Cardiac septum (tissue), 1 donor: ENCODE measurements at regions not wholly inside any gene's neighbourhood (a gene's known extent, or its start where the extent isn't known, plus 50 kb on each side); places are given as distances from the start of the nearest gene placed in this dataset.
A peak's percentile ranks its signal among the peaks of the same experiment; 100 is the strongest.

ENCODE experiments used
- DNase-seq: peaks from one replicate; pipeline ENCODE4 v3.0.0-alpha.2; 2020; ENCODE audit warnings: low spot score
- intact Hi-C: fragments of 100-400 bp; cut with DNase I; formaldehyde crosslinking; loops from one replicate; pipeline ENCODE4 v1.14.0; 2022
- donor health status: DM: no; HTN: no; CAD: no.

DNA sequence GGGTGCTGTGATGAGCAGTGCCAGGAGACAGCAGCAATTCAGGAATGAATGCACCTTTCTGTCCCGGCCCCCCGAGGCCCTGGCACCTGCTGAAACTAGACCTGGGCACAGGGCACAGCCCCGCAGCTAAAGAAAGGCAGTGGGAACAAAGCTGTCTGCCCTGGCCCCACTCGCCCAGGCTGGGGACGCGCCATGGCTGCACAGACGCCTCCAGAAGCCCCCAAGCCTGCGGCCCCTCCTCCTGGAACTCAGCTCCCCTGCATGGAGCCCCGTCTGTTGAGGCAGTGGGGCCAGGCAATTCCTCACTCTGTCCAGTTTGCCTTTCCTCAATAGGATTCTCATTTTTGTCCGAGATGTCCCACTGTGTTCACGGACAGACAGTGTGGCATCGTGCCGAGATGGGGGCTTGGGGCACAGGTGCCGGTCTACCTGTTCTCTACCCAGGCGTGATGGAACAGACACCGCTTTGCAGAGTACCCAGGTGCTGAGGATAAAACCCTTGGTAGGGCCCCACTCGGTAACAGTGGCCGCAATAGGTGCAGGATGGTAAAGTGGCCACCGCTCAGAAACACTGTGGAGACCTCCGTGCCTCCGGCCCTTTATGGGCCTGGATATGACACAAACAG lies 146.5 kb upstream of the SOX1 start:
- intact Hi-C loops = no loop called here
- no peak for DNase-seq

DNA sequence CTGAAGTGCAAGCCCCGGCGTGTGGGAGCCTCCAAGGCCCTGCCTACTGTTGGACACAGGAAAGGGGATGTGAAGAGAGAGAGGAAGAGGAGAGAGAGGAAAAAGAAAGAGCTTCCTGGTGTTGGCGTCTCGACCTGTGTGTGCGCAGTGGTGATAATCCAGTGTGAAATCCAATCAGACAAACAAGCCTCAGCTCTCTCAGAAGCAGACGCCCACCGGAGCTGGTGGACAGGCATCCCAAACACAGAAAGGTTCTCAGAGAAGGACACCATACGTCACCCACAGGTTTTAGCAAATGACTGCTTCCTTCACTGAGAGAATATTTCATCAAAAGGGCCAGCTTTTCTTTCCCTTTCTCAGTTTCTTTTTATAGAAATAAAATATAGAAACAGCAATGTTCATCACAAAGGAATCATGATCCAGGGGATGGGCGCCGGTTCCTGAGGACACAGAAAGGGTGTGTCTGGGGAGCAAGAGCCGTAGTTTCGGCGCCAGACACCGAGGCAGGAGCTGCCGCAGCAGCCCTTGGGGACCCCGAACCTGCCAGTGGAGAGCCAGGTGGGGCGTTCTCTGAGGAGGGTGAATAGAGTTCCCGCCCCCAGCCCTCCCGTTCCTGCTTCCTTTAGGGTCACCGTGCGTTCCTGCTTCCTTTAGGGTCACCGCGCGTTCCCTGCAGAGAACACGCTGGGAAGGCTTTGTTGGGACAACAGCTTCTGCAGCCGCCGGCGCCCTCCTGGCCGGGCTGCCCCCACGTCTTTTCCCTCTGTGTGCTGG lies 145.8 kb upstream of the SOX1 start:
- intact Hi-C loops = no loop called here
- no peak for DNase-seq

GRCh38 chr13:111922086-111922485 lies 144.9 kb upstream of the SOX1 start:
- intact Hi-C loops = no loop called here

GRCh38 chr13:111923439-111923838 lies 143.5 kb upstream of the SOX1 start:
- no peak for DNase-seq
- intact Hi-C loops = no loop called here

More at GRCh38 chr13:111922086-111922485, 144.9 kb upstream of the SOX1 start:
- no peak for DNase-seq

- intact Hi-C loops = no loop called here
- DNase-seq = no peak
Observed at GRCh38 chr13:111923991-111924677, 142.8 kb upstream of the SOX1 start.

GRCh38 chr13:111924678-111925075 lies 142.3 kb upstream of the SOX1 start:
- no peak for DNase-seq
- intact Hi-C loops = no loop called here

DNA sequence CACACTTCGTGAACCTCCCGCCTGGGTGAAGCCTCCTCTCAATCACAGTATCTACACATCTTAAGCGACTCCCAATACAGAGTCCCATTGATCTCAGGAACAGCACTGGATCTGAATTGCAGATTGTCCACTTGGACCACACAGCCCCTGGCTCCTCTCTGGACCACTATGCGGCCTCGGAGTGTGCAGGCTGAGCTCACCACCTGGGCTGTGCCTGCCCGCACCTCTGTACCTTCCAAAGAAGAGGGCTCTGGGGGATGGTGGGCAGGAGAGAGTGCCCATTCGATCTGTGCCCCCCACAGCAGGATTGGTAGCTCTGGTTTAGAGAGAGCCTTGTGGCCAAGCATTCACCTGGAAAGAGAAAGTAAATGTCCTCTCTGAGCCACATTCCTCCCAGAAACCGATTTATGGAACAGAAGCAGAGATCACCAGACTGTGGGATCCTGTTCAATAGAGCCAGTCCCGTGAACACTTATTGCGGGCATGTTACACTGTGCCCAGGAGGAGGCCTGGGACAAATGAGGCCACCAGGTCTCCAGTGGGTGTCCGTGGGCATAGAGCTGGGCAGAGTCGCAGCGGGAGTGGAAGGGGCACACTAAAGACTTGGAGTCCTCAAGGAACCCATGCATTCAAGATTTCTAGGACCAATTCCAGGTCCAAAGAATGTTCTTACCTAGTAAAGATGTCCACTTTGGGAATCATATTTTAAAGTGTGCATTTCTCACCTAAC lies 141.6 kb upstream of the SOX1 start:
- DNase-seq = no peak
- intact Hi-C loops = no loop called here

DNA sequence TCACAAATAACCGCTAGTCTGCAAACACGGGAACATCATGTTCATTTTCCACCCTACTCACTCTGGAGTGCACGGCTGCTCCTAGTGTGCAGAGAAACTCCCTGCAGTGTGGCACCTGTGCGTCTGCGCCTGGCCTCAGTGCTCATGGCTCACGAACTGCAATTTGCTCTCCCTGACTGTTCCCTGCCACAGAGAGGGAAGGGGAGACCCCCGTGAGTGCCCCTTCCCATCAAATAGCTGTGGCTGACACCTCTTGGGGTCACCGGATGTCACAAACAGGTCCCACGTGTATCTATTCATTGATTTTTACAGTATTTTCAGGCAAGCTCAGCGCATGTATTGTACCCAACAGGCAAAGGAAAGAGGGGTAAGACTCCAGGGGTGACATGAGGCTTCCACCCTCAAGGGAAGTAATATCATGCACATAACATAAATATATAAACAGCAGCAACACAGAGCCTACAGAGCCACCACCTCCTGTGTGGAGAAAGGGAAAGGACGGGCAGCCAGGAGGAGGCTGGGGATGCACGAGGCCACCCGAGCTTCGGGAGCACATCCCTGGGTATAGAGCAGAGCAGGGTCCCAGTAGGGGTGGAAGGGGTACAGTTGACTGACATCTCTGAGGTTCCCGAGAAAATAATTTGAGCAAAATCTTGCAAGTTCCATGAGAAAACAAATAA lies 140.3 kb upstream of the SOX1 start:
- no peak for DNase-seq

DNA sequence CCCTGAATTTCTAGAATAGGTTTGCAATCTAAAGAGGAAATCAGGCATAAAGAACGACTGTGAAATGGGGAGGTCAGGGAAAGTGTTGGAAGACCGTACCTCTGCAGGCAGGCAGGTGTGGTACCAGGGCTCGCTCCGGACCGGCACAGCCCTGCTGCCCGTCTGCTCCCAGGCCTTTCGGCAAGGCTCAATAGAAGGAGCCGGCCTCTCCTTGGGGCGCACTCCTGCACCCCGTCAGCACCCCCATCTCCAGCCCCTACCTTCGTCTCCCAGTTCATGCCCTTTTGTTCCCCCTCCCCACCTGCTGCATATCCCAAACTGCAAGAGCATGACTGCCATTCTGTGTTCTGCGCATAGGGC lies 139.8 kb upstream of the SOX1 start:
- no peak for DNase-seq
- intact Hi-C loops = no loop called here

More for the DNA sequence above, 140.3 kb upstream of the SOX1 start:
- intact Hi-C loops = no loop called here

DNA sequence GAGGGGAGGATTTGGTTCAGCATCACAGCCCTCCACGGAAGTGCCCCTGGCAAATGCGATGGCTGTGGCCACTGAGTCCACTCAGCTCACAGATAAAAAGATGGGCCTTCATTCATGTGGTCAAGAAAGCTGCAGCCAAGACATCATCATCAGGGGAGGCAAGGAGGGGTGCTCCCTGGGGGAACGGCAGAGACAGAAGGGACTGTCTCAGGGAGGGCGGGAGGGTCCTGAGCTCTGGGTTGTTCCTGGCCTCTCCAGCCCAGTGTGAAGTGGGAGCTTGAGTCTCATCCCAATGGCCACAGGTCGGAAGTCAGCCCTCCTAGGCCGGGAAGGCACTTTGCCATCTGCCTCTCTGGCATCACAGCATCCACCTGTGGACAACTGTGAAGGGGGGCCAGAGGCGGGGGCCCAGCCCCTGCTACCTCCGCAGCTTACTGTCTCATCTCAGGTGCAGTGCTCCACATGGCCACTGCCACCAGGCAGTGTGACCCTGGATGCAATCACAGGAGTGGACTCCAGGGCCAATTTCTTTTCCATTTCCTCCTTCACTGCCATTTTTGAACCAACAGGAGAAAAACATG lies 137.8 kb upstream of the SOX1 start:
- no peak for DNase-seq
- intact Hi-C loops = no loop called here

- intact Hi-C loops = no loop called here
Observed at GRCh38 chr13:111936267-111936925, 130.6 kb upstream of the SOX1 start.

DNA sequence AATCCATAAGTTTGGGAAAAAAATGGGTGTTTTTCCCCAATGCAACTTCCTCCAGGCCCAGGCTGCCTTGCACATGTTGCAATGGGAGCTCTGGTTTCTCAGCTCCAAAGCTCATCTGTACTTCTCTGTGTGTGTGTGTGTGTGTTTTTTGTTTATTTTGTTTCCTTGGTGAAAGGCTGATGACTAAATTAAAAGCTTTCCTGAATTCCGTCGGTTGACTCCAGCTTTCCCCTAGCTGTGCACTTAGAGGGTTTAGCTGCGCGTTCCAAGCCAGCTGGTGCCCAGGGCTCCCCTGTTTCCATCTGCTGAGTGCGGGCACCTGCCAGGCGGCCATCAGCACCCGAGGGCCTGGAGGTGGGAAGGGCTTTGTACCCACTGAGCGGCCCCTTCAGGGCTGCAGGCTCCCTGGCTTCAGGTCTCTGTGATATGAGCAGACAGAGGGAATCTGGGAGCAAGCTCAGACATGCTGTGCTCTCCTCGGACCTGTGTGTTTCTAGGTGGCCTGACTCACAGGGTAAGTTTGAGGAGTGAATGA lies 129.1 kb upstream of the SOX1 start:
- intact Hi-C loops = no loop called here
- no peak for DNase-seq

More at GRCh38 chr13:111936267-111936925, 130.6 kb upstream of the SOX1 start:
- DNase-seq = no peak

DNA sequence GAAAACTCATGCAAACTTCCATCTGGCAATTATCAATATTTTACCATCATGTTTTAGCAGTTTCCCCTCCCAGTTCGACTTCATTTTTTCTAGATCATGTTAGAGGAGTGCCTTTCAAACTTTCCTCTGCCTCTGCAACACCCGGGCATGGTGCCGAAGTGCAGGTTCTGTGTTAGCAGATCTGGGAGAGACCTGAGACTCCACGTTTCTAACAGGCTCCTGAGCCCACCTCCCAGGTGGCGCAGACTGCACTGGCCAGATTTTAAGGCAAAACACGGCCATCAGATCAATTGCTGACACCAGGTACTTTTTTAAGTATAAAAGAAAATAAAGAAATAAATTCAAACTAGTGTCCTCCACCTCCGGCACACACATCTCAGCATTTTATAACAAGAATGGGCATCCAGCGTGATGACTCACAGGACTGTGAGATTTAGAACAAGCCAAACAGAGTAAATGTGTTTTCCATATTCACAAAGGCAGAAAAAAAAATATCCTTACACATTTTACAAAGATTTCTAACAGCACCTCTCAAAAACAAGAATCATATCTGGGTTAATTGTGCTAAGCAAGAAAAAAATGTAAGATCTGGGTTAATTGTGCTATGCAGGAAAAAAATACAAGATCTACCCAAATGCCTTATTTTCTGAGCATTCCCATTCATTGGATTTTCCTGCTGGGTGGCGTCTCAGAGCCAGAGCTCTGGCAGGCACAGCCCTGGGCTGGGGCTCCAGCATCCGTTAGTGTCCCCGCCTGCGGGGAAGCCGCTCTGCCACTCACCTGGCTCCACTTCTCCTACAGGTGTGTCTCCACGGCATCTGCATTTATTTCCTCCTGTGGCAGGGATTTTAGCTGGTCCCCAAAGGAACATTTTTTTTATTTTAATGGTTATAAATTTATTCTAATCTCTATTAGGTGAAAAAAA lies 127.9 kb upstream of the SOX1 start:
- intact Hi-C loops = no loop called here
- DNase-seq = peak; percentile 59

DNA sequence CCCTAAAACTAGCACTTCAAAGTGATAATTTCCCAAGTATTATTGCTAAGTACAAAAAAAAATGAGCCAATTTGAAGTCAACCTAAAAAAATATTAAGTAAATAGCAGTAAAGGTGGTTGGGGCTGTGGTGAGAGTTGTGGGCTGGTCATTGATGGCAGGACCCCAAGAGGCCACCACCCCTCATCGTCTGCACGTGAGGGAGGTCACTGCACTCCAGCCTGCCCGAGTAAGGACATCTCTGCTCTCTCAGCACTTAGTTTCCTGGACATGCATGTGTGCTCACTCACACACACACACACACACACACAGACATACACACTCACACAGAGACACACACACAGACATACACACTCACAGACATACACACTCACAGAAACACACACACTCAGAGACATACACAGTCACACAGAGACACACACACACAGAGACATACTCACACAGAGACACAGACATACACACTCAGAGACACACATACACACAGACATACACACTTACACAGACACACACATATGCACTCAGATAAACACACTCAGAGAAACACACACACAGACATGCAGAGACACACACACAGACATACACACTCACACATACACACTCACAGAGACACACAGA lies 127.2 kb upstream of the SOX1 start:
- intact Hi-C loops = no loop called here
- DNase-seq = peak; percentile 12

DNA sequence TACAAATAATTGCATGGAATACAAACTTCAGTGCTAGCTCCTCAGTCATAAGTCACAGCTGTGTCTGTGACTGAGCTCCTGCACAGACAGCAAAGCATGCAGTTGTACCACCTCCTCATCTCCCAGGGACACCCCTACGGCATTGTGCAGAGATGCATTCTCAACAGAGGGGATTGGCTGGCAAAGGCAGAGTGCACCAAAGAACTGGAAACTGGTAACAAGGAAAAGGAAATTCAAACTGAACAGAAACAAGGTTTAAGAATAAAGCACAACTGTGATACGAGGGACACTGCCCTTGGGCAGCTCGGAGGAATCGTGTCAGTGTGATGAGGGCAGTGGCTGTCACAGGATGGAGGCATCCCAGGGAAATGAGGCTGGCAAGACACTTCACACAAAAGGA lies 126.1 kb upstream of the SOX1 start:
- intact Hi-C loops = no loop called here
- DNase-seq = peak; percentile 44

- peak; percentile 51 for DNase-seq
- intact Hi-C loops = no loop called here
Observed at GRCh38 chr13:111941845-111942447, 125.0 kb upstream of the SOX1 start.
